GM18868 (cell line): ENCODE measurements at regions not wholly inside any gene's neighbourhood (a gene's known extent, or its start where the extent isn't known, plus 50 kb on each side); places are given as distances from the start of the nearest gene placed in this dataset.
"Not testable (repeated sequence)": the region's sequence is repeated elsewhere in the genome, so short reads cannot be mapped to it uniquely, and the experiment has no call there.

Source experiments
- ATAC-seq: cut with Tn5 transposase; IDR thresholded peaks from one replicate; pipeline ENCODE4 v1.9.1; 2021; ENCODE audit warnings: mild to moderate bottlenecking, moderate library complexity; ENCODE audit not compliant: unreplicated experiment

- no peak for ATAC-seq
These were observed 189.2 kb downstream of the UTRN start for GRCh38 chr6:144474290-144474689.

GRCh38 chr6:144474904-144475303 is 189.8 kb downstream of the UTRN start:
- ATAC-seq: no peak

- ATAC-seq: no peak
These were observed 190.3 kb downstream of the UTRN start for GRCh38 chr6:144475411-144475810.

GRCh38 chr6:144476286-144476685 is 191.2 kb downstream of the UTRN start:
- ATAC-seq: no peak

GRCh38 chr6:144477396-144477795 is 192.3 kb downstream of the UTRN start:
- no peak for ATAC-seq

GRCh38 chr6:144477856-144478255 is 192.7 kb downstream of the UTRN start:
- no peak for ATAC-seq

- no peak for ATAC-seq
These were observed 193.3 kb downstream of the UTRN start for GRCh38 chr6:144478483-144478882.

- no peak for ATAC-seq
These were observed 194.9 kb downstream of the UTRN start for GRCh38 chr6:144479991-144480390.

- ATAC-seq: no peak
These were observed 195.3 kb downstream of the UTRN start for GRCh38 chr6:144480473-144480872.

GRCh38 chr6:144481527-144481926 is 196.4 kb downstream of the UTRN start:
- no peak for ATAC-seq

- ATAC-seq: peak; percentile 95
These were observed 197.0 kb downstream of the UTRN start for GRCh38 chr6:144482142-144482541.

- ATAC-seq: no peak
These were observed 200.4 kb downstream of the UTRN start for GRCh38 chr6:144485531-144485930.

- ATAC-seq: no peak
These were observed 203.5 kb downstream of the UTRN start for GRCh38 chr6:144488590-144488989.

- no peak for ATAC-seq
These were observed 208.1 kb downstream of the UTRN start for GRCh38 chr6:144493035-144493910.

GRCh38 chr6:144495076-144495475 is 209.9 kb downstream of the UTRN start:
- ATAC-seq: not testable (repeated sequence)

- no peak for ATAC-seq
These were observed 212.5 kb downstream of the UTRN start for GRCh38 chr6:144497650-144498049.

GRCh38 chr6:144500892-144501291 is 215.8 kb downstream of the UTRN start:
- ATAC-seq: no peak

- not testable (repeated sequence) for ATAC-seq
These were observed 220.1 kb downstream of the UTRN start for GRCh38 chr6:144505214-144505613.

- not testable (repeated sequence) for ATAC-seq
These were observed 220.9 kb downstream of the UTRN start for GRCh38 chr6:144506051-144506450.

GRCh38 chr6:144507772-144508312 is 222.7 kb downstream of the UTRN start:
- ATAC-seq: not testable (repeated sequence)

- ATAC-seq: no peak
These were observed 225.7 kb downstream of the UTRN start for GRCh38 chr6:144510859-144511258.

- no peak for ATAC-seq
These were observed 230.6 kb downstream of the UTRN start for GRCh38 chr6:144515761-144516160.
